ENCODE measurements at regions not wholly inside any gene's neighbourhood (a gene's known extent, or its start where the extent isn't known, plus 50 kb on each side); places are given as distances from the start of the nearest gene placed in this dataset.

DNA sequence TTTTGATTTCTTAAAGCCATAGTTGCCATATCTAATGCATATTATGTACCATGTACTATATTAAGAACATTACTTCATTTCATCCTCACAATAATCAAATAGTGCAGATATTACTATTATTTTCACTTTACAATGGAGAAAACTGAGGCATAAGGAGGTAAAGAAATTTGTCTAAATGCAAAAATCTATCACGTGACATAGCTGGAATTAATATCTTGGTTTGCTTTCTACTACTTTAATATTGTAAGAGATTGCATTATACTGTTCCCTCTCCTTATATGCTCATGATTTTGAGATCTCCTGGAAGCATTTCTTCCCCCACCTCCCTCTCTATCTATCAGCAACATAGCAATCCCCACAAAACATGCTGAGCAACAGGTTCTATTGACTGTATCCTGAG, 330.8 kb upstream of the SPTLC3 start:
- DNase-seq (no peak), ATAC-seq (no peak)
- no peaks in the 10 kb centered on the region for H3K9me3 ChIP-seq
- H3K4me1 ChIP-seq: no peaks in the 10 kb centered on the region
- H3K4me3 ChIP-seq: no peak overlapping the region
- TF ChIP-seq, protein P1, sequence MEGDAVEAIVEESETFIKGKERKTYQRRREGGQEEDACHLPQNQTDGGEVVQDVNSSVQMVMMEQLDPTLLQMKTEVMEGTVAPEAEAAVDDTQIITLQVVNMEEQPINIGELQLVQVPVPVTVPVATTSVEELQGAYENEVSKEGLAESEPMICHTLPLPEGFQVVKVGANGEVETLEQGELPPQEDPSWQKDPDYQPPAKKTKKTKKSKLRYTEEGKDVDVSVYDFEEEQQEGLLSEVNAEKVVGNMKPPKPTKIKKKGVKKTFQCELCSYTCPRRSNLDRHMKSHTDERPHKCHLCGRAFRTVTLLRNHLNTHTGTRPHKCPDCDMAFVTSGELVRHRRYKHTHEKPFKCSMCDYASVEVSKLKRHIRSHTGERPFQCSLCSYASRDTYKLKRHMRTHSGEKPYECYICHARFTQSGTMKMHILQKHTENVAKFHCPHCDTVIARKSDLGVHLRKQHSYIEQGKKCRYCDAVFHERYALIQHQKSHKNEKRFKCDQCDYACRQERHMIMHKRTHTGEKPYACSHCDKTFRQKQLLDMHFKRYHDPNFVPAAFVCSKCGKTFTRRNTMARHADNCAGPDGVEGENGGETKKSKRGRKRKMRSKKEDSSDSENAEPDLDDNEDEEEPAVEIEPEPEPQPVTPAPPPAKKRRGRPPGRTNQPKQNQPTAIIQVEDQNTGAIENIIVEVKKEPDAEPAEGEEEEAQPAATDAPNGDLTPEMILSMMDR (IDR thresholded peaks at IDR 0.05): no peak
- H3K27ac ChIP-seq: no peak overlapping the region
- H3K27me3 ChIP-seq: no peaks in the 10 kb centered on the region
- no peaks in the 10 kb centered on the region for H3K36me3 ChIP-seq
- intact Hi-C loops (cut with DNase I): no loop called here

DNA sequence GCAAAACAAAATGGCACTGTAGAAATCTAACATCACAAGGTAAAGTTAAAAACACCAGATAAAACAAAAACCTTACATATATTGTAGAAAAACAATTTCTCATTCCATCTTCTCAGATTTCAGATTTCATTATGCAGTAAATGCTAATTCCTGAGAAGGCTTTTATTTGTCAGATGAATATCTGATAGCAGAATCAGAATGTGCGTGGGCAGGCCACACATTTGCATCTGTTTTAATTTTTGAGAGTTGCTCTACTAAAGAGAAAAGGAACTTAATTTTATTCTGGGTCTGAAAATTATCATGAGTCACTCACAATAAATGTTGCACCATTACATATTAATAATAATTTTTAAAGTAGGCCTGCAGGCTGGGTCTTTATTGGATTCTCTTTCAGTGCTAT, 329.3 kb upstream of the SPTLC3 start:
- H3K9me3 ChIP-seq: no peaks in the 10 kb centered on the region
- ATAC-seq: no peak
- H3K27me3 ChIP-seq: no peaks in the 10 kb centered on the region
- TF ChIP-seq, protein P1 (IDR thresholded peaks at IDR 0.05): no peak
- no peak overlapping the region for H3K27ac ChIP-seq
- intact Hi-C loops (cut with DNase I): no loop called here
- H3K4me1 ChIP-seq: no peaks in the 10 kb centered on the region
- DNase-seq: no peak
- no peak overlapping the region for H3K4me3 ChIP-seq
- H3K36me3 ChIP-seq: no peaks in the 10 kb centered on the region

DNA sequence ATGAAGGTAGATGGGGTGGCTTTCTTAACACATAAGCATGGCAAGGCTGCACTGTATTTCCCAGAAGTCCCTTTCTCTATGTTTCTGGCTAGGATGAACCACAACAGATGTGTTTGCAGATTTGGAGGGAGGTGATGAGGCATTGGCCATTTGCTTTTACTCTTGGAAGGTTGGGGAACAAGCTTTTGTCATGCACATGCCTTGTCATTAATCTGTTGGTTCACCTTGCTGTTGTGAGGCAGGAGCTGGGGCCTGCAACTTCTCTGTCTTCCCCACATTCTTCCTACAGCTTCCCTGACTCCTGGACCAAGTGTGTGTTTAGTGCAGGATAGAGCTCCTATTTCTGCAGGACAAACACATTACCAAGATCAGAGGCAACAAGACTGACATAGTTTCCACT, 326.2 kb upstream of the SPTLC3 start:
- TF ChIP-seq, protein P1 (IDR thresholded peaks at IDR 0.05): no peak
- Histone ChIP-seq H3K4me3 (no peak overlapping the region), H3K36me3 (no peaks in the 10 kb centered on the region), H3K27me3 (no peaks in the 10 kb centered on the region), H3K27ac (no peak overlapping the region), H3K9me3 (peaks cover 0 to 1% of the 10 kb centered on the region in 2 donors), H3K4me1 (no peaks in the 10 kb centered on the region)
- intact Hi-C loops (cut with DNase I): no loop called here
- no peak for DNase-seq
- no peak for ATAC-seq

DNA sequence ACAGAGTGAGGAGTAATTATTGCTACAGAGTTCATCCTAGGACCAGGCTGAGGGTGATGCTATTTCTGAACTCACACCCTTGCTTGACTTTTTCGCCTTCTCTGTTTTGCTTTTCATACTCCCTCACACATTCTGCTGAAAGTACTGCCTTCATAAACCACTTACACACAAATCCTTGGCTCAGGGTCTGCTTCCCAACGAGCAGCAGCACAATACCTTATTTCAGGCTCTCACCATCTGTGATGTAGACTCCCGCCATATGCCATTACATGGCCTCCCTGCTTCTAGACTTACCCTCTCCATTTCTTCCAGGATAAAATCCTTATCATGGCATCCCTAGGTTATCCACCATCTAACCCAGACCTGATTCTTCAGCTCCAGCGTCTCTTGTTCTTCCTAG, 321.3 kb upstream of the SPTLC3 start:
- Histone ChIP-seq H3K4me1 (no peaks in the 10 kb centered on the region), H3K4me3 (no peak overlapping the region), H3K27me3 (no peaks in the 10 kb centered on the region), H3K27ac (no peak overlapping the region), H3K36me3 (no peaks in the 10 kb centered on the region), H3K9me3 (peaks cover 0 to 5% of the 10 kb centered on the region in 2 donors)
- ATAC-seq (no peak), DNase-seq (no peak)
- TF ChIP-seq, protein P1 (IDR thresholded peaks at IDR 0.05): no peak
- intact Hi-C loops (cut with DNase I): no loop called here

DNA sequence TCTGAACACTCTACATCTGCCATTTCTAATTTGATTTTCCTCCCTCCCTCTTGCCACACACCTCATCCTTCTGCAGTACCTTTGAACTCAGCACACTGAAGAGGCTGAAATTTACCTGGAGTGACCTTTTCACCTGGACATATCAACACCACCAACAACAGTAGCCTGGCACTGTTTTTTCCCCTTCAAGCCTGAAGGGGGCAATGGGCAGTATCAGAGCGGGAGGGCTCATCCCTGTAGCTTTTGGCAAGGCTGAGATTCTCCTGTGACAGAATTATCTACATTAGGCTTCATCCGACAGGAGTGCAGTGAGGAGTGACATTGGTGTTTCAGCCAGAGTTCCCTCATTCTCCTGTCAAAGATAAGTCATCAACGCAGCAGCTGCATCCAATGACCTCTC, 312.8 kb upstream of the SPTLC3 start:
- H3K27ac ChIP-seq: no peak overlapping the region
- H3K4me3 ChIP-seq: no peak overlapping the region
- DNase-seq: no peak
- H3K9me3 ChIP-seq: no peaks in the 10 kb centered on the region
- TF ChIP-seq, protein P1 (IDR thresholded peaks at IDR 0.05): no peak
- ATAC-seq: no peak
- no peaks in the 10 kb centered on the region for H3K4me1 ChIP-seq
- no peaks in the 10 kb centered on the region for H3K27me3 ChIP-seq
- H3K36me3 ChIP-seq: no peaks in the 10 kb centered on the region
- intact Hi-C loops (cut with DNase I): no loop called here

All from left lung (tissue), 4 donors.